ENCODE measurements at regions not wholly inside any gene's neighbourhood (a gene's known extent, or its start where the extent isn't known, plus 50 kb on each side); places are given as distances from the start of the nearest gene placed in this dataset.
"Not testable (repeated sequence)": the region's sequence is repeated elsewhere in the genome, so short reads cannot be mapped to it uniquely, and the experiment has no call there.

- no peak for DNase-seq (ENCODE audit: low read depth)
Observed at GRCh38 chr2:147182260-147182659, 662.6 kb upstream of the ACVR2A start.

- DNase-seq (ENCODE audit: low read depth), result no peak
Observed at GRCh38 chr2:147181351-147182029, 663.3 kb upstream of the ACVR2A start.

GRCh38 chr2:147177071-147177857, 667.6 kb upstream of the ACVR2A start:
- DNase-seq (ENCODE audit: low read depth), result no peak

- no peak for DNase-seq (ENCODE audit: low read depth)
Observed at GRCh38 chr2:147174824-147175254, 670.0 kb upstream of the ACVR2A start.

- DNase-seq (ENCODE audit: low read depth), result no peak
Observed at GRCh38 chr2:147173798-147174197, 671.0 kb upstream of the ACVR2A start.

- peak; percentile 3 for DNase-seq (ENCODE audit: low read depth)
Observed at GRCh38 chr2:147173189-147173581, 671.6 kb upstream of the ACVR2A start.

GRCh38 chr2:147172493-147173188, 672.2 kb upstream of the ACVR2A start:
- no peak for DNase-seq (ENCODE audit: low read depth)

GRCh38 chr2:147171941-147172340, 672.9 kb upstream of the ACVR2A start:
- no peak for DNase-seq (ENCODE audit: low read depth)

GRCh38 chr2:147170932-147171331, 673.9 kb upstream of the ACVR2A start:
- DNase-seq (ENCODE audit: low read depth), result no peak

GRCh38 chr2:147165697-147166382, 679.0 kb upstream of the ACVR2A start:
- DNase-seq (ENCODE audit: low read depth), result no peak

- DNase-seq (ENCODE audit: low read depth), result no peak
Observed at GRCh38 chr2:147164563-147164962, 680.3 kb upstream of the ACVR2A start.

GRCh38 chr2:147161746-147162145, 683.1 kb upstream of the ACVR2A start:
- DNase-seq (ENCODE audit: low read depth), result no peak

GRCh38 chr2:147156970-147157369, 687.9 kb upstream of the ACVR2A start:
- no peak for DNase-seq (ENCODE audit: low read depth)

- no peak for DNase-seq (ENCODE audit: low read depth)
Observed at GRCh38 chr2:147150241-147150635, 694.6 kb upstream of the ACVR2A start.

- DNase-seq (ENCODE audit: low read depth), result no peak
Observed at GRCh38 chr2:147149575-147150240, 695.1 kb upstream of the ACVR2A start.

GRCh38 chr2:147147802-147148201, 697.0 kb upstream of the ACVR2A start:
- no peak for DNase-seq (ENCODE audit: low read depth)

GRCh38 chr2:147141930-147142329, 702.9 kb upstream of the ACVR2A start:
- no peak for DNase-seq (ENCODE audit: low read depth)

GRCh38 chr2:147139732-147140131, 705.1 kb upstream of the ACVR2A start:
- not testable (repeated sequence) for DNase-seq (ENCODE audit: low read depth)

- DNase-seq (ENCODE audit: low read depth), result no peak
Observed at GRCh38 chr2:147137711-147138110, 707.1 kb upstream of the ACVR2A start.

GRCh38 chr2:147135376-147135775, 709.5 kb upstream of the ACVR2A start:
- no peak for DNase-seq (ENCODE audit: low read depth)

GRCh38 chr2:147133286-147133908, 711.4 kb upstream of the ACVR2A start:
- no peak for DNase-seq (ENCODE audit: low read depth)

All from non-pigmented ciliary epithelial cell (primary cell).